Activated T-helper 17 cell treated with anti-CD3 and anti-CD28 coated beads, Interleukin-2, amount 50 U/mL, for 72 hours (primary cell): ENCODE measurements at regions not wholly inside any gene's neighbourhood (a gene's known extent, or its start where the extent isn't known, plus 50 kb on each side); places are given as distances from the start of the nearest gene placed in this dataset.

Experiments
- ATAC-seq: fragments of 150-1000 bp; cut with Tn5 transposase; replicated peaks from 2 replicates; pipeline ENCODE4 v1.10.0; 2021; ENCODE audit warnings: mild to moderate bottlenecking, moderate library complexity
- H3K27ac Mint-ChIP-seq: one replicate; pipeline ENCODE4 v1.8.0; 2022; ENCODE audit warnings: mixed read lengths
- H3K27me3 Mint-ChIP-seq: one replicate; pipeline ENCODE4 v1.8.0; 2022; ENCODE audit warnings: mixed read lengths
- H3K36me3 Mint-ChIP-seq: one replicate; pipeline ENCODE4 v1.8.0; 2022; ENCODE audit warnings: low read depth, mild to moderate bottlenecking, mixed read lengths
- H3K4me1 Mint-ChIP-seq: one replicate; pipeline ENCODE4 v1.8.0; 2022; ENCODE audit warnings: mixed read lengths
- H3K4me3 Mint-ChIP-seq: one replicate; pipeline ENCODE4 v1.8.0; 2022; ENCODE audit warnings: mild to moderate bottlenecking, mixed read lengths
- H3K9me3 Mint-ChIP-seq: one replicate; pipeline ENCODE4 v1.8.0; 2022; ENCODE audit warnings: mixed read lengths

GRCh38 chr3:103083848-103084631, 649.2 kb downstream of the ZPLD1 start:
- Mint-ChIP-seq H3K4me1 (no peaks in the 10 kb centered on the region), H3K4me3 (no peak overlapping the region), H3K36me3 (no peaks in the 10 kb centered on the region), H3K9me3 (peaks cover 4% of the 10 kb centered on the region), H3K27ac (no peak overlapping the region), H3K27me3 (no peaks in the 10 kb centered on the region)
- ATAC-seq: no peak

DNA sequence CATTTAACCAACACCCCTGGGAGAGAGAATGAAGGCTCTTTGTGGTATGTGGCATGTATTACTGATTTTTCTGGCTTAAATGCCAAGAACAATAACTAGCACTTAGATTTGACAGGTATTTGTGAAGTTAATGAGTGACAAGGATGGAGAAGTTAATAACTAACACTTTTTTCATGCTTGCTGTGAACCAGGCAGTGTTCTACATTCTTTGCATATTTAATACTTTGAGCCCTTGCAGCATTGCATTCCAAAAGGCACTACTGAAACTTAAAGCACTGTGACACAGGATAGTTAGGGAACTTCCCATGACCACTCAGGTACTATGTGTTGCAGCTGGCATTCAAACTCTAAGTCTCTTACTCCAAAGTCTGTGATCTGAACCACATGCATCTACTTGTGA, 650.6 kb downstream of the ZPLD1 start:
- Mint-ChIP-seq H3K27ac (no peak overlapping the region), H3K4me3 (no peak overlapping the region), H3K9me3 (peaks cover 4% of the 10 kb centered on the region), H3K36me3 (no peaks in the 10 kb centered on the region), H3K27me3 (no peaks in the 10 kb centered on the region), H3K4me1 (no peaks in the 10 kb centered on the region)
- ATAC-seq: no peak

DNA sequence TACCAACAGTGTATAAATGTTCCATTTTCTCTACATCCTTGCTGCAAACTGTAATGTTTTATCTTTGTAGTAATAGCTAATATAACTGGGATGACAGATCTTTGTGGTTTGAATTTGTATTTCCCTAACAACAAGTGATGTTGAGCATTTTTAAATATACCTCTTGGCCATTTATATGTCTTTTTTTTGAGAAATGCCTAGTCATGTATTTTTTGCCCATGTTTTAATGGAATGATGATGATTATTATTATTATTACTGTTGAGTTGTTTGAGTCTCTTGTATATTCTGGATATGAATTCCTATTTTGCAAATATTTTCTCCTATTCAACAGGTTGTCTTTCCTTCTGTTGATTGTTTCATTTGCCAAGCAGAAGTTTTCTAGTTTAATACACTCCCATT, 654.9 kb downstream of the ZPLD1 start:
- Mint-ChIP-seq H3K36me3 (no peaks in the 10 kb centered on the region), H3K27me3 (no peaks in the 10 kb centered on the region), H3K9me3 (peaks cover 4% of the 10 kb centered on the region), H3K4me3 (no peak overlapping the region), H3K27ac (no peak overlapping the region), H3K4me1 (no peaks in the 10 kb centered on the region)
- no peak for ATAC-seq

DNA sequence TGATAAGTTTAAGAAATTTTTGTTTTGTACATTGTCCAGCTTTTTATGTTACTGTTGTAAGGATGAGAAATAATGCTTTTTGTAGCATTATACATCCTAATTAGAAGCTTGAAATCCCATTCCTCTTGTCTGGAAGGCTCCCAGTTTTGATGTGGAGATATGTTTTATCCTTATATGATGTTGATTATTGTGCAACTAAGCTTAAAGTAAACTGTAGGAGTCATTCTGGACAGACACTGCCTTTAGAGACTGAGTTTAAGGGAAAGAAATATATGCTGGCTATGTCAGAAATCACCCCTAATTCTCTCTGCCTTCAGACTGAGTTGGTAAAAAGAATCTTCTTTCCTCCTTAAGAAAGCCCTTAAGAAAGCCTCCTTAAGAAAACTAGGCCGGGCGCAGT, 670.4 kb downstream of the ZPLD1 start:
- no peaks in the 10 kb centered on the region for H3K4me1 Mint-ChIP-seq
- no peak overlapping the region for H3K27ac Mint-ChIP-seq
- H3K36me3 Mint-ChIP-seq: no peaks in the 10 kb centered on the region
- no peak overlapping the region for H3K4me3 Mint-ChIP-seq
- H3K9me3 Mint-ChIP-seq: peaks cover 10% of the 10 kb centered on the region
- ATAC-seq: no peak
- no peaks in the 10 kb centered on the region for H3K27me3 Mint-ChIP-seq

- Mint-ChIP-seq H3K27ac (no peak overlapping the region), H3K4me3 (no peak overlapping the region), H3K9me3 (no peaks in the 10 kb centered on the region), H3K4me1 (no peaks in the 10 kb centered on the region), H3K36me3 (no peaks in the 10 kb centered on the region), H3K27me3 (no peaks in the 10 kb centered on the region)
- no peak for ATAC-seq
These were observed 677.5 kb downstream of the ZPLD1 start for GRCh38 chr3:103112273-103112672.

GRCh38 chr3:103126115-103126514, 691.3 kb downstream of the ZPLD1 start:
- no peak for ATAC-seq
- no peaks in the 10 kb centered on the region for H3K4me1 Mint-ChIP-seq
- no peak overlapping the region for H3K27ac Mint-ChIP-seq
- H3K36me3 Mint-ChIP-seq: no peaks in the 10 kb centered on the region
- peaks cover 9% of the 10 kb centered on the region for H3K9me3 Mint-ChIP-seq
- no peaks in the 10 kb centered on the region for H3K27me3 Mint-ChIP-seq
- H3K4me3 Mint-ChIP-seq: no peak overlapping the region

DNA sequence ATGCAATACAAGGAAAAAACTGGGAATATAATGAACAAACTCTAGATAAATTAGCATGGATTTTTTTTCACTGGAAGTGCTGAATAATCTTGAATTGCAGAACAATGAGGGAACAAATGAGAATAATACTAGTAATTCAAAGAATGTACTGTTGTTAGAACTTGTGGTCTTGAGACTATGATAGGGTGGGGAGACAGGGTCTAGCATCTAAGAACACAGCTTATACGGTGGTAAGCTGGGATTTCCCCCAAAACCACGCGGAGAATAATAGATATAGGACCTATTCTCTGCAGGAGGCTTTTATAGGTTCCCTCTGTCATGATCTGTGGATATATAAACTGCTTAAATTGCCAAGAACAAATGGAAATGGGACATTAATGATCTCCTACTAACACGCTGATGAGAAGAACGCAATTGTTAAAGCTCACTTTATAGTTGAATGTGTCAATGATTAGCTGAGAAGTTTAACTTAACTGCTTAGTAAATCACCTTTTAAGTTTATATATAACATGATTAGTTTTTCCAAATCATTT, 692.3 kb downstream of the ZPLD1 start:
- Mint-ChIP-seq H3K36me3 (no peaks in the 10 kb centered on the region), H3K4me1 (no peaks in the 10 kb centered on the region), H3K9me3 (peaks cover 9% of the 10 kb centered on the region), H3K27ac (no peak overlapping the region), H3K27me3 (no peaks in the 10 kb centered on the region), H3K4me3 (no peak overlapping the region)
- ATAC-seq: no peak

DNA sequence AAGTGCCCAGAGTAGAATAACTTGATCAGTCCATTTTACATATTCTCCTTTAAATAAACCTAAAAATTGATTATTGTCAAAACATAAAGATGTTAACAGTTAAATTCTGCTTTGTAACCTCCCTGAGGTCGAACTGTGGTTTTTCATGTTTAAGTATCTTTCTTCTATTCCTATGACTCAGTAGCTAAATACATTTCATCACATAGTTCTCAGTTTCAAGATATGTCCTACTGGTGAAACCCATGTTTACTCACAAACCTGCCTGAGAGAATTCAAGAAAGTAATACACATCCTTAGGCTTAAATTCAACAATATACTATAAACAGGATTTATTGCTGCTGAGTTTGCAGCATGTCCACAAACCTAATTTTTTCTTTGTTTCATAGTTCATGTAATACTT, 692.9 kb downstream of the ZPLD1 start:
- peak; percentile 47 for ATAC-seq
- peaks cover 9% of the 10 kb centered on the region for H3K9me3 Mint-ChIP-seq
- no peaks in the 10 kb centered on the region for H3K27me3 Mint-ChIP-seq
- H3K4me1 Mint-ChIP-seq: no peaks in the 10 kb centered on the region
- H3K27ac Mint-ChIP-seq: no peak overlapping the region
- H3K4me3 Mint-ChIP-seq: no peak overlapping the region
- H3K36me3 Mint-ChIP-seq: no peaks in the 10 kb centered on the region

- Mint-ChIP-seq H3K36me3 (no peaks in the 10 kb centered on the region), H3K27ac (no peak overlapping the region), H3K9me3 (peaks cover 9% of the 10 kb centered on the region), H3K27me3 (no peaks in the 10 kb centered on the region), H3K4me3 (no peak overlapping the region), H3K4me1 (no peaks in the 10 kb centered on the region)
- no peak for ATAC-seq
These were observed 699.4 kb downstream of the ZPLD1 start for GRCh38 chr3:103134023-103134724.

GRCh38 chr3:103136621-103137020, 701.8 kb downstream of the ZPLD1 start:
- H3K27me3 Mint-ChIP-seq: no peaks in the 10 kb centered on the region
- H3K9me3 Mint-ChIP-seq: peaks cover 4% of the 10 kb centered on the region
- no peaks in the 10 kb centered on the region for H3K4me1 Mint-ChIP-seq
- no peak for ATAC-seq
- no peak overlapping the region for H3K27ac Mint-ChIP-seq
- no peaks in the 10 kb centered on the region for H3K36me3 Mint-ChIP-seq
- H3K4me3 Mint-ChIP-seq: no peak overlapping the region

DNA sequence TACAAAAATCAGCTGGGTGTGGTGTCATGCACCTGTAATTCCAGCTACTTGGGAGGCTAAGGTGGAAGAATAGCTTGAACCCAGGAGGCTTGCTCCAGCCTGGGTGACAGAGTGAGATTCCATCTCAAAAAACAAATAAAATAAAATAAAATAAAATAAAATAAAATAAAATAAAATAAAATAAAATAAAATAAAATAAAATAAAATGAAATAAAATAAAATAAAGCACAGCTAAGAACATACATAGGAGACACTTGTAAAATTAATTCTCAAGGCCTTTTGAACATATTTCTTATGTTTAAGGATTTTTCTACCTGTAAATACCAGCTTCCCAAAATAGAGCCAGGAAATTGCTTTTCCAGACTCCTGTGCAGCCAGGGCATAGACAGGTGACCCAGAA, 703.0 kb downstream of the ZPLD1 start:
- Mint-ChIP-seq H3K36me3 (no peaks in the 10 kb centered on the region), H3K4me1 (no peaks in the 10 kb centered on the region), H3K4me3 (no peak overlapping the region), H3K9me3 (peaks cover 4% of the 10 kb centered on the region), H3K27me3 (no peaks in the 10 kb centered on the region), H3K27ac (no peak overlapping the region)
- ATAC-seq: no peak

DNA sequence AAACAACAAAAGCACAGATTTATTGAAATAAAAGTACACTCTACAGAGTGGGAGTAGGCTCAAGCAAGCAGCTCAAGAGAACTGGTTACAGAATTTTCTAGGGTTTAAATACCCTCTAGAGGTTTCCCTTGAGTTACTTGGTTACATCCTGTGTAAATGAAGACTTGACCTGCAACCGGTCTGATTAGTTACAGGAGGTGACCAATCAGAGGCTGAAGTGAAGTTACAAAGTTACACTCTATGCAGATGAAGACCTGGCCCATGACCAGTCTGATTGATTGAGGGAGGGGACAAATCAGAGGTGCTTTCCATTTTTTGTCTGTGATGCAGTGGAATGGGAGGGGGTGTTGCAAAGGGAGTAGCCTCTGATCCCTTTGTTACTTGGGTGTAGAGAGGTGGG, 723.4 kb downstream of the ZPLD1 start:
- H3K36me3 Mint-ChIP-seq: no peaks in the 10 kb centered on the region

GRCh38 chr3:103166890-103167289, 732.1 kb downstream of the ZPLD1 start:
- H3K4me1 Mint-ChIP-seq: no peaks in the 10 kb centered on the region
- no peak overlapping the region for H3K4me3 Mint-ChIP-seq
- no peak overlapping the region for H3K27ac Mint-ChIP-seq
- peaks cover 11% of the 10 kb centered on the region for H3K9me3 Mint-ChIP-seq
- no peak for ATAC-seq
- H3K36me3 Mint-ChIP-seq: no peaks in the 10 kb centered on the region
- H3K27me3 Mint-ChIP-seq: no peaks in the 10 kb centered on the region

More for the DNA sequence above, 723.4 kb downstream of the ZPLD1 start:
- no peaks in the 10 kb centered on the region for H3K4me1 Mint-ChIP-seq
- no peak overlapping the region for H3K4me3 Mint-ChIP-seq
- no peak for ATAC-seq
- peaks cover 4% of the 10 kb centered on the region for H3K9me3 Mint-ChIP-seq
- no peaks in the 10 kb centered on the region for H3K27me3 Mint-ChIP-seq
- H3K27ac Mint-ChIP-seq: no peak overlapping the region

- no peak for ATAC-seq
- Mint-ChIP-seq H3K27ac (no peak overlapping the region), H3K27me3 (no peaks in the 10 kb centered on the region), H3K9me3 (peaks cover 11% of the 10 kb centered on the region), H3K4me1 (no peaks in the 10 kb centered on the region), H3K36me3 (no peaks in the 10 kb centered on the region), H3K4me3 (no peak overlapping the region)
These were observed 733.0 kb downstream of the ZPLD1 start for GRCh38 chr3:103167850-103168249.

- H3K27ac Mint-ChIP-seq: no peak overlapping the region
- no peaks in the 10 kb centered on the region for H3K4me1 Mint-ChIP-seq
- H3K9me3 Mint-ChIP-seq: peaks cover 11% of the 10 kb centered on the region
- no peaks in the 10 kb centered on the region for H3K27me3 Mint-ChIP-seq
- no peaks in the 10 kb centered on the region for H3K36me3 Mint-ChIP-seq
- H3K4me3 Mint-ChIP-seq: no peak overlapping the region
- no peak for ATAC-seq
These were observed 734.5 kb downstream of the ZPLD1 start for GRCh38 chr3:103169289-103169688.
